Activated T-cell treated with anti-CD3 and anti-CD28 coated beads for 24 hours (primary cell): ENCODE measurements at regions not wholly inside any gene's neighbourhood (a gene's known extent, or its start where the extent isn't known, plus 50 kb on each side); places are given as distances from the start of the nearest gene placed in this dataset.

Source experiments
- DNase-seq: peaks from one replicate; pipeline ENCODE4 v3.0.0-alpha.2; 2020; ENCODE audit warnings: low read depth

- no peak for DNase-seq
Measured at GRCh38 chr5:144800169-144800568, 629.5 kb downstream of the KCTD16 start.

- DNase-seq = no peak
Measured at GRCh38 chr5:144798595-144798994, 627.9 kb downstream of the KCTD16 start.

- DNase-seq = no peak
Measured at GRCh38 chr5:144794922-144795321, 624.2 kb downstream of the KCTD16 start.

GRCh38 chr5:144788556-144788955 is 617.9 kb downstream of the KCTD16 start:
- no peak for DNase-seq

- DNase-seq = no peak
Measured at GRCh38 chr5:144788046-144788445, 617.4 kb downstream of the KCTD16 start.

- DNase-seq = no peak
Measured at GRCh38 chr5:144779368-144779767, 608.7 kb downstream of the KCTD16 start.

- DNase-seq = no peak
Measured at GRCh38 chr5:144778561-144778960, 607.9 kb downstream of the KCTD16 start.

GRCh38 chr5:144774197-144774596 is 603.5 kb downstream of the KCTD16 start:
- DNase-seq = no peak

GRCh38 chr5:144773628-144774027 is 603.0 kb downstream of the KCTD16 start:
- no peak for DNase-seq

- DNase-seq = no peak
Measured at GRCh38 chr5:144771802-144772201, 601.1 kb downstream of the KCTD16 start.

GRCh38 chr5:144742361-144742760 is 571.7 kb downstream of the KCTD16 start:
- DNase-seq = no peak

- no peak for DNase-seq
Measured at GRCh38 chr5:144731786-144732185, 561.1 kb downstream of the KCTD16 start.

GRCh38 chr5:144712090-144712489 is 541.4 kb downstream of the KCTD16 start:
- DNase-seq = no peak

GRCh38 chr5:144711172-144711571 is 540.5 kb downstream of the KCTD16 start:
- DNase-seq = no peak

- no peak for DNase-seq
Measured at GRCh38 chr5:144710637-144711036, 540.0 kb downstream of the KCTD16 start.

- no peak for DNase-seq
Measured at GRCh38 chr5:144703776-144704175, 533.1 kb downstream of the KCTD16 start.

- no peak for DNase-seq
Measured at GRCh38 chr5:144698484-144698883, 527.8 kb downstream of the KCTD16 start.

- no peak for DNase-seq
Measured at GRCh38 chr5:144697847-144698262, 527.2 kb downstream of the KCTD16 start.

GRCh38 chr5:144691936-144692335 is 521.3 kb downstream of the KCTD16 start:
- DNase-seq = no peak

GRCh38 chr5:144684899-144685298 is 514.2 kb downstream of the KCTD16 start:
- DNase-seq = no peak

- DNase-seq = no peak
Measured at GRCh38 chr5:144680711-144681110, 510.0 kb downstream of the KCTD16 start.

- DNase-seq = no peak
Measured at GRCh38 chr5:144671066-144671465, 500.4 kb downstream of the KCTD16 start.

- DNase-seq = no peak
Measured at GRCh38 chr5:144659634-144660227, 489.1 kb downstream of the KCTD16 start.

- no peak for DNase-seq
Measured at GRCh38 chr5:144644317-144644716, 473.6 kb downstream of the KCTD16 start.

GRCh38 chr5:144638787-144639186 is 468.1 kb downstream of the KCTD16 start:
- DNase-seq = no peak
